ENCODE measurements at regions not wholly inside any gene's neighbourhood (a gene's known extent, or its start where the extent isn't known, plus 50 kb on each side); places are given as distances from the start of the nearest gene placed in this dataset.

GRCh38 chr13:82224806-82225205 is 1657.5 kb downstream of the SLITRK1 start:
- TF ChIP-seq POLR2A (IDR thresholded peaks at IDR 0.05; ENCODE audit: low read length) = no peak
- no peak for TF ChIP-seq KDM1A (IDR thresholded peaks at IDR 0.05; ENCODE audit: low read depth)
- no peak for TF ChIP-seq CTCF (IDR thresholded peaks at IDR 0.05)
- TF ChIP-seq USF2 (IDR thresholded peaks at IDR 0.05) = no peak
- TF ChIP-seq REST (IDR thresholded peaks at IDR 0.05) = no peak
- TF ChIP-seq HOXB13 (CRISPR knock-in tag; IDR thresholded peaks at IDR 0.05; ENCODE audit: low read depth) = no peak
- TF ChIP-seq EP300 (IDR thresholded peaks at IDR 0.05) = no peak
- TF ChIP-seq ELK1 (IDR thresholded peaks at IDR 0.05; ENCODE audit: low read depth, low read length) = no peak
- no peak for TF ChIP-seq MAX (IDR thresholded peaks at IDR 0.05)

Data from A549 (cell line).